G401.6 (cell line): ENCODE measurements at regions not wholly inside any gene's neighbourhood (a gene's known extent, or its start where the extent isn't known, plus 50 kb on each side); places are given as distances from the start of the nearest gene placed in this dataset.

Experiments used
- FAIRE-seq: peaks from 2 replicates; lab custom pipeline; 2012; peaks lifted over from hg19 to GRCh38; lab: Jason Lieb, UNC

DNA sequence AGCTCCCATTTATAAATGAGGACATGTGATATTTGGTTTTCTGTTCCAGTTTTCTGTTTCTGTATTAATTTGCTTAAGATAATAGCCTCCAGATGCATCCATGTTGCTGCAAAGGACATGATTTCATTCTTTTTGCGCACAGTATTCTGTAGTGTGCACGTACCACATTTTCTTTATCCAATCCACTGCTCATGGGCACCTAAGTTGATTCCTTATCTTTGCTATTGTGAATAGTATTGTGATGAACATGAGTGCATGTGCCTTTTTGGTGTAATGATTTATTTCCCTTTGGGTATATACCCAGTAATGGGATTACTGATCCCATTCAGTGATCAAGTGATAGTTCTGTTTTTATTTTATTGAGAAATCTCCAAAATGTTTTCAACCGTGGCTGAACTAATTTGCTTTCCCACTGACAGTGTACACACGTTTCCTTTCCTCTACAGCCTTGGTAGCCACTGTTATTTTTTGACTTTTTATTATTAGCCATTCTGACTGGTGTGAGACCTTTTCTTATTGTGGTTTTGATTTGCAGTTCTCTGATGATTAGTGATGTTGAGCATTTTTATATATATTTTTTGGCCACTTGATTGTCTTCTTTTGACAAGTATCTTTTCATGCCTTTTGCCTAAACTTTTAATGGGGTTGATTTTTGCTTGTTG, 226.0 kb upstream of the ANO3 start:
- FAIRE-seq, result no peak

DNA sequence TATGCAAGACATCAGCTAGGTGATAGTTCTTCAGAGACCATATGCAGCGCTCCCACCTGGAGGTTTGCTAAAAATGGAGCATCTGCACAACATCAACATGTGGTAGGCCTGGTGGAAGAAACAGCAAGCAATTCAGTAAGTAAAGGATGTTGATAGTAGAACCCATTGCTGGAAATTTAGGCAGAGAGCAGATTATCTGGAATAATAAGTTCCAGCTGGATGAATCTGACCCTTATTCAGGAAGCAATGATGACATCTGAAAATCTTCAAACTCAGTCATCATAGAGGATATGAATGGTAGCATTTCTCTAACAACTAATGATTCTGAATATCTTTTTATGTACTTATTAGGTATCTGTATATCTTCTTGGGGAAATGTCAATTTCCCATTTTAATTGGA, 225.2 kb upstream of the ANO3 start:
- no peak for FAIRE-seq

DNA sequence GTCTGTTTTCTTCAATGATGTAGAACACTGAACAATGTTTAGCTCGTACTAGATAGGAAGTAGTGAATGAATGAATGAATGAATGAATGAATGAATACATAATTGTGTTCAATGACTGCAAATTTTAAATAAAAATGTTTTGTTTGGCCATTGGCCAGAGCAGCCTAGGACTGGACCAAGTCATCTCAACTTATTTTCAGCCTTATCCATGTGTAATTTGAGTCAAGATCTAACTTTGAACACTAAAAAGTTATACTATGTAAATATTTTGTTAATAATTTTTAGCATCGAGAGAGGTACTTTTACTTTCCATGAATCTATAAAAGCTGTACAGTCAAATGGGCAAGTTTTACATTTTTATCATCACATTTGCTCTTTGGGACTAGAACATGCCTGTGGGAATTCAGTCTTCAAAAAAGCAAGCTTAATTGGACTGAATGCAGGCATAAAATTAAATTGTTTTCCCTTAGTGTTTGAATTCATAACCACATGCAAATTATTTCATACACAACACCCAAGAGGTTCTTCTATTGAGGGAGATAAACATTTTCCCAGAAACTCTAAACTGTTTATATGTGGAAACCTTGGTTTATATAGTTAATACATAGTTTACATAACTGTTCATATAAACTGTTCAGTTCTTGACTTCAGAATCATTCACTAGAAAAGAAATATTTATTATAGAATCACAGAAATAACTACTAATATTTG, 222.1 kb upstream of the ANO3 start:
- FAIRE-seq, result no peak

DNA sequence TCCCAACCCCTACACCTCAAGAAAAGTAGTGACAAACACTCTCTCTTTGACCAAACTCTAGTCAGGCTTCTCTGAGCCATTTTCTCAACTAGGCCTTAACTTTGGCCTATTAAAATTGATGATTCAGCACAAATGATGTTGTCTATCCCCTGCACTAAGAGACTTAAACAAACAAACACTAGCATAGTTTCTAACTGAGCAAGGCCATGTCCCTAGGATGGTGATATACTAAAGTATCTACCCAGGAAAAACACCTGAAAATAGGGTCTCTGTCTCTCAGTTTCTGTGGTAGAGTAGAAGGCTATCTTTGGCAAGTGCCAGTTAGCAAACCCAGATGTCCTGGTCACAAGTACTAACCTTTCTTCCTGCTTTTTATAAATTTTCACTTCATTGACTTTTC, 219.7 kb upstream of the ANO3 start:
- no peak for FAIRE-seq

DNA sequence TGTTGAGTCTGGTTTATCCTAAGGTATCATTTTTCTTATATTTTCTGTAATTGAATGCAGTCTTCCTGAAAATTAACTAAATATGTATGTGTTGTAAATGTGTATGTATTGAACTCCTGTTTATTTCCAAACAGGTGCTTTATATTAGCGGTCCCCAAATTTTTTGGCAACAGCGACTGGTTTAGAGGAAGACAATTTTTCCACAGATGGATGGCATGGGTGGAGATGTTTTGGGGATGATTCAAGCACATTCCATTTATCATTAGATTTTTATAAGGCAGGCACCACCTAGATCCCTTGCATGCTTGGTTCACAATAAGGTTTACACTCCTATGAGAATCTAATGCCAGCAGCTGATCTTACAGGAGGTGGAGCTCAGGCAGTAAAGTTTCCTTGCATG, 210.5 kb upstream of the ANO3 start:
- FAIRE-seq, result no peak

DNA sequence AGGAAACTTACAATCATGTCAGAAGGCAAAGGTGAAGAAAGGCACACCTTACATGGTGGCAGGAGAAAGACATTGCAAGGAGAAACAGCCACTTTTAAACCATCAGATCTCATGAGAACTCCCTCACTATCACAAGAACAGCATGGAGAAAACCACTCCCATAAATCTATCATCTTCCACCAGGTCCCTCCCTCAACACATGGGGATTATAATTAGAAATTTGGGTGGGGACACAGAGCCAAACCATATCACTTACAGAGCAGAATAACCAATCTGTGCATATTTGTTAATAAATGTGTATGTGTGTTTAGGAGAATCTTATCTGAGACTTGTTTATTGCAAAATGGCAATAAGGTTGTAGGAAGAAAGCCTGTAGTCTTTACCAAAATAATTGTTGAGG, 205.2 kb upstream of the ANO3 start:
- no peak for FAIRE-seq

DNA sequence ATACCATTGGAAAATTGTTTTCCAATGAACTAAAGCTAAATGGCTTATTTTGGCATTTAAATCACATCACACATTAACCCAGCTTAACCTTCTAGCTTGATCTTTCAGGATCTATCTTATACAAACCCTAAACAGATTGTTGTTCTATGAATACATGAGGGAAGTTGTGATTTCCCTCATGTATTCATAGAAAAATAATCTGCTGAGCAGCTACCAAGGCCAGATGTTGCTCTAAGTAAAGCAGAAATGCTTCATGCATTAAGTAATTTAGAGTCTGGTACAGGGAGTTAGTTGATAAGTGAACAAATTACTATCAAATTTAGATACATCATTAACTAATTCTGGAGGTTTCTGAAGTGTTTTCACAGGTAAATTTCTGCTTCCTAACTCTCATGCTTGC, 204.6 kb upstream of the ANO3 start:
- FAIRE-seq, result no peak

DNA sequence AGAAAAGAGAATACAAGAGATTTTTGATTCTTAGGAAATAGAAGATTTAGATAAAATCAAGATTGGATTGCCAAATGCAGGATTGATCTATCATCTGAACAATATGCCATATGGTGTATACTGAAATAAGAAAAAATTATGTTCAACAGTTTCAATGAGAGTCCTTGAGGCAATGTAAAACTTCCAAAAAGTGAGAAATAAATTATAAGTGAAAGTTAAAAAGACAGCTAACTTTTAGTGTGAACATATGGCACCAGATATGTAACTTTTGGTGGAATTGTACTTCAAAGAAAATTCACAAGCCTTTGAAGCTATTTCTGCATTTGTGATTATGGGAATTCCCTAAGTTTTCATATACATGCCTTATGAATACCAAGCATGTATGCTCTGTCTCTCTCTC, 200.5 kb upstream of the ANO3 start:
- no peak for FAIRE-seq

DNA sequence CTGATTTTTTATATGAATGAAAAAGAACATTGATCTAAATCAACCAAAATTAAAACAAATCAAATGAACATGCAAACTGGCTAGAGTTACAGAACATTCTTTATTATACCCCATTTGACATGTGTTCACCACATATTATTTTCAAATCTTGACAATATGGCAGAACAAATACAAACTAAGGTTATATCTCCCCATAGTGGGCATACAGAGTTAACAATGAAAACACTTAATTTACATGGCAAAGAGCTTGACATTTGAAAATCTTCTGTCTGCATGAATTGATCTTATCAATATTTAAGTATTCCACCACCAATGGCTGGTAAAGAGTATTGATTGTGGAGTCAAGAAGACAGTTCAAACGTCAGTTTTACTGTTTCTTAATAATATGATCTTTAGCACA, 197.9 kb upstream of the ANO3 start:
- no peak for FAIRE-seq

DNA sequence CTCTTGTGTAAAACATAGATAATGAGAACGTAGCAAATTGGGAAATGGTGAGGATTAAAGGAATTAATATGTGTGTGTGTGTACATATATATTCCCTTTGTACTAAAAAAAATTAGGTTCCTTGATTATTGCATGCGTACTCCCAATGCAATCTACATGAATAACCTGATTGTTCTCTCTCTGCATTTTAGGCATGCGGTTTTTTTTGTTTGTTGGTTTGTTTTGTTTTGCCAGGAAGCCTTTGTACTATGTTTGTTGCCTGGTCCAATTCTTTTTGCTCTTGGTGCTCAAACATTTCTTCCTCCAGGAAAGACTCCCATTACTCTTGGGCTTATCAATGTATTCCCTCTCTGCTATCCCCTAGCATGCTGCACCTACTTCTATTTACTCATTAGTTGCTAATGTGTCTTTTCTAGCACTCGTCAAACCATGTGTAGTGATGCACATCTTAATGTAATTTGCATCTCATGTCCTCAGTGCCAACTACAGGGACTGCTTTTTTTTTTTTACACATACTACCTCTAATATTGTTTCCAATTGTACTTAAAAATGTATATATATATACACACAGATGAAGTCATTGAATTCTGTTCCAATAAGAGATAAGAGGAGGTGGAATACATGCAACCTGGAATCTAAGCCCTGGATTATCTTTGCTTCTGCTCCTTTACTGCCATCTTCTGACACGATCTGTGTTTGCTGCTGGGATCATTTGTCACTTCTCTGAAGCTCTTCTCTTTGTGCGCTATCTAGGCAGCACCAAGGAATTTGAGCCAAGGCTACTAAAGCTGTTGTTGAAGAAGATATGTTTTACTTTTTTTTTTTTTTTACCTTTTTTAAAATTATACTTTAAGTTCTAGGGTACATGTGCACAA, 197.2 kb upstream of the ANO3 start:
- no peak for FAIRE-seq

DNA sequence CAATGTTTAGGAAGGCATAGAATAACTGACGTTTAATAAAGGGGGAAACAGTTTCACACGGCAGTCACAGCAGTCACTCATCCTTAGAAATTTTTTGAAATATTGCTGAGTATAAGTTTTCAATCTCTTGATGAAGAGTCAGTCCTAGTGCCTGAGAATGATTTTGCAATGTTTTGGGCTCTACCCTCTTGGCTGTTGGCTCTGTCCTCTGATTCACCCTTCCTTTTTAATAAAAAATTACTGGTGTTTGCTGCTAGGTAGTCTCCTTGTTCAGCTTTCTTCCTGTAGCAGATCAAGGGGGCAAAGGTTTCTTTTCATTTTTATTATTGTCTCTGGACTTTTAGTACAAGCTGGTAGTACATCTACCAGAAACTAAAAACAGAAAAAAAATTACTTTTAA, 194.3 kb upstream of the ANO3 start:
- no peak for FAIRE-seq

DNA sequence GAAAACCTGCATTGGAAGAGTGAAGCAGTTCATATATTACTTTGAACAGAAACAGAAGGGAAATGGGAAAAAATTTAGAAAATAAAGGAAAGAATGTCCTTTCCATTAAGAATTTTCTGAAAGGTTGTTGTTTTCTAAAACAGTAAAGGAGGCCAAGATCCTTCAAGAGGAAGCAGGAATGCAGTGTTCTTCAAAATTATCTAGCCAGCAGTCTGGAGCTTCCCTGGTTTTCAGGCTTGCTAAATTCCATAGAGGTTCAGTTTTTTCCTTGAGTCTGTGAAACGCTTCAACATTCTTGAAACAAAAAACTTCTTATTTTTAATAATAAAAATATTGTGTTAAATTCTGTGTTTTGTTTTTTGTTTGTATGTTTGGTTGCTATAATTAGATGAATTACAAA, 189.0 kb upstream of the ANO3 start:
- no peak for FAIRE-seq

DNA sequence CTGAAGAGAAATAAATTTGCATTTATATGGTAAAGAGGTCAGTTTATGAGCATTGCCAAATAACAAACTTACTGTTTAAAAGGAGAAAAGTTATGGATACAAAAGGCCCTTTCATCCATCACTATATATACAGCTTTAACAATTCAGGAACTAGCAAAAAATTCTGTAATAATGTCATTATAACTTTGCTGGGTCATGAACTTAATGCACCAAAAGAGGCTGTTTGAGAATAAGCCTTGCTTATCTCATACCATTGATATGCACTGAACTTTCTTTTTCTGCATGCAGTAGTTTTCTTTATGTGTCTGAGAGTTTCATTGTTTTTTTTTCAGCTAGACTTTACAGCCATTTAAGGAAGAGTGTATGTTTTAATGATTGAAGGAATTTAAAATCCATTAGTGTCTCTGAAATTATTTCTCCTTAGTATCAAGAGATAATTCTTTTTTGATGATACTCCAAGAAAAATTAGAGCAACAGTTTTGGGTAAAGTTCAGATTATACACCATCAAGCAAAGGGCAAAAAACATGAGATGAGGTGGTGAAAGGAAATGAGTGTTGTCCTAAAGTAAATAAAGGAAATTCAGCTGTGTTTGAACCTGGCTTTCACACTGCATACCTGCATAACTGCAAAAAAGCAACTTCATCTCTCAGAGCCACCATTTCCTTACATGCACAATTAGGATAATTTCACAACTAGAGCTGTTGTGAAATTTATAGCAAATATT, 188.2 kb upstream of the ANO3 start:
- no peak for FAIRE-seq

DNA sequence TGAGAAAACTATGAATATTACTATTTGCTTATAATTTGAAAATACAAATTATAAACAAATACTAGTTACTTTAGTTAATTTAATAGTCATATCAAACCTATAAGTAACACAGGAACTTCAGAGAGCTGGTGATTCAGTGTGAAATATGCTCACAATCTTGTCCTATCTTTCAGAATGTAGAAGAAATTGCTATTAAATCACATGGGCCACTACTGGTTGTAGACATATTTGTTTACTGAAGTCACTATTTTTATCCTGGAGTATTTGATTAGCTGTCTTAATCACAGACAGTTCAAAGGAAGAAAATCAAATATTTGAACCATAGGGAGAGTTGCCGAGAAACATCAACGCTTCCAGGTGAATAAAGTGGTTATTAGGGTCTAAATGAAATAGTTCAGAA, 187.6 kb upstream of the ANO3 start:
- FAIRE-seq, result no peak

DNA sequence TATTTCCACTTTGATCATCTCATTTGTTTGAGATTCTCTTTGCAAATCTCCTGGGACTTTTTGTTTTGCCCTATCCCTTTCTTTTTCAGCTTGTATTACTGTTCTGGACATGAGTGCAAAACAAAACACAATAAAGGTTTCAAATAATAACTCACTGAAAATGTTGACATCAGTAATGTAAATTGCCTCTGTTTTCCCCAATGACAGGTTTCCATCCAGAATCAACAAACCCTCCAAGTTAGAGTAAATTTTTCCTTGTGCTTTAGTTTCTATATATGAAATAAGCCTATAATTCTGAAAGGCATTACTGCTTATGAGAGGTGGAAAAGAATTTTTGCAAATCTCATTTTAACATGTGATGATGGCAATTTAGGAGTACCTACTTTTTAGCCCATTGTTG, 187.0 kb upstream of the ANO3 start:
- no peak for FAIRE-seq

DNA sequence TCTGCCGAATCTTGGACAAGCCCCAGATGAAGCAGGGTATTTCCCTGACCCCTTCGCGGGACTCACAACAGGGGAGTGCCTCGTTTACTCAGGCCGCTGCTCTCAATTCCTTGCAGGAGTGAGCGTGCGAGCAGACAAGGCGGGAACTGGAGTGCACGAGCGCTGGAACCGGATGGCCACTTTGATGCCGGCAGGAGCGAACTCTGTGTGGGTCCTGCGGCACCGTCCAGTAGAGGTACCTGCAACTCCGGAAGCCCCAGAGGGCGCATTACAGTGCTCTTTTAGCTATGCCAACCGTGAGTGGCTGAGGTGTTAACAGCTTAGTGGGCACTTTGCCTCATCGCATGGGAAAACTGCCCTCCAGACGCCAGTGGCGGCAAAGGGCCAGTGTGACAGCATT, 182.3 kb upstream of the ANO3 start:
- no peak for FAIRE-seq

DNA sequence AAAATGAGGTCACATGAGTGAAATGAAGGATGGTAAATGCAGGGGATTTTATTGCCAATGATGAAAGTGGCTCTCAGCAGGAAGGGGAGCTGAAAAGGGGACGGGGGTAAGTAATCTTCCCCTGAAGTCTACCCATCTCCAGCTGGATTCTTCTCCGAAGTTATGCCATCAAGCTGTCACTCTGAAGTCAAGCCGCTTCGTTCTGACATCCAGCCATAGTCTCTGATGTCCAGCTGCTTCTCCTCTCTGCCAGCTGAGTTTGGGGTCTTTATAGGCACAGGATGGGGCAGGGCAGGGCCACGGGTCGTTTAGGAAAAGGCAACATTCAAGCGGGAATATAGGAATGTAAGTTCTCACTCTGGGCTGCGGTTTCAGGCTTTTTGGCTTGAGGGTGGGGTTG, 181.9 kb upstream of the ANO3 start:
- no peak for FAIRE-seq

DNA sequence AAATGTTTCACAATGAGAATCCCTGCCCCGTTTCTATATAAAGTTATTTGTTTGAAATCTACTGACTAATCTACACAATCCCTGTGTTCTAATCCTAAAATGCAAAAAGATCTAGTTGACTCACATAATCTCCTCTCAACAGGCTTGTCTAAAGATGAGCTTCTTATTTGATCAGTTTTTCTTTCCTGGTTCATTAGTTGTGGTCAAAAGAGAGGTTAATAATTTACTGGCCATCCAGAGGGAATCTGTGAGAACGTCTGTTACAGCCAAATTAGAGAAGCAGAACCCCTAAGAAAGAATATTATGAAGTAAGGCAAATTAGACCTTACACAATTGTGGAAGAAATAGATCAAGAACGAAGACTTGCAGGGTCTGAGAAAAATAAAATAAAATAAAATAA, 173.7 kb upstream of the ANO3 start:
- no peak for FAIRE-seq

DNA sequence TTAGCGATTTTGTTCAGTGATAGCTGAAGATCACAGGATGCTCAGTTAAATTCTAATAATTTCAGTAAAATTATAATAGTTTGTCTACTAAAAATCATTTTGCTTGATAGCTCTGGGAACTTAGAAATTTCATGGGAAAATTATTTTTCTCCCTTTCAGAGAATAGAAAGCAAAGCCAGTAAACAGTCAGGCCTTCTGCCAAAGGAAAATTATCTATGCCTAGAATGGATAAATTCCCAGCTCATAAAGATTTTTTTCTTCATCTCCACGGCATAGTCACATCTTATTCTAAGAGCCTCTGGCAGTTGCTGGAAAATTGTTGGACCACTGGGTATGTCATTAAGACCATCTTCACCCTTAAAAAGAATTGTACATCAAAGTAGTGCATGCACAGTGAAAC, 169.6 kb upstream of the ANO3 start:
- FAIRE-seq, result no peak

DNA sequence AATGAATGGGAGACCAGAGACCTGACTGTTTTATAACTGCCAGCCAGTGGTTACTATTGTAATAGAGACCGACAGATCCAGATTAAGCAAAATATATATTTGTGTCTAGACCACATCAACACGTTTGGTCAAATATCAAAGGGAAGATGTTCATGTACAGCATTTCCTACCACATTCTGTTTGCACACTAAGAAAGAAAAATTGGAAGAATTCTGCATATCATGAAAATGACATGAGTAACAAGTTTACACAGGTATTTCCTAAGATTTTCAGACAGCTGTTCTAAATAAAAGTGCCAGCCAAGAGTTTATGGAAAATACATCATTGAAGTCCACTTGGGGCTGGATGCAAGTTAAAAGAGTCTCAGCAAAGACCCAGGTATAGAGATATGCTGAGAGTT, 145.5 kb upstream of the ANO3 start:
- FAIRE-seq, result no peak

DNA sequence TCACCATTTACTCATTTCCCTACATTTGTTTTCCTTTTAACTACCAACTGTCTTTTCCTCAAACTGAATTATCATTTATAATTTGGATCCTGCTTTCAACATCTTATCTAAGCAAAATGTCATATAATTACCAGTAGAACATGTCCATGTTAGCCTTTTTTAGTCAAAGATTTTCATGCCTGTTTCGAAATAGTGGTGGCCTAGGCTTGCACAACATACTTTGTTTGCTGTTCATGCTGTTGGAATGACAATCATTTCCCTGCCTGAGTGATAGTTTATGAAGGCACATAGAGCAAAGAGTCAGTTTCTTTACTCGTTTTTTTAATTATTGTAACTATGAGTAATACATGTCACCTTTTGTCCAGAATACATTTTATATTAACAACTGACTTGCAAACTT, 144.3 kb upstream of the ANO3 start:
- no peak for FAIRE-seq

DNA sequence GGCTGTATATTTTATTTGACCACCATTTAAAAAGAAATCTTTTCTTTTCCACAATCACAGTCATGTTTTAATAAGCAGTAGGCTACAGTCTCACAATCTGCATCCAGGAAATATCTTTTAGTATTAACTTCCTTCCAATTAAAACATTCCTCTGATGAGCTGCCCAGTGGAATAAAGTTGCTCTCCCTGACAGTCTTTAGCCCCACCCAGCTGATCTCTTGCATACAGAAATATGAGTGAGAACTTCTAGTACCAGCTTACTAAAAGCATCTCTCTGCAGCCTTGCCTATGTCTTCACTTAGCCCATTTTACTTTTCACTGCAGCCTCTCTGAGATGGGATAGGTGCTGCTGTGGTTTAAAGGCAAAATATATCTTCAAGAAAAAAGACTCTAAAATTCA, 143.4 kb upstream of the ANO3 start:
- FAIRE-seq, result no peak

DNA sequence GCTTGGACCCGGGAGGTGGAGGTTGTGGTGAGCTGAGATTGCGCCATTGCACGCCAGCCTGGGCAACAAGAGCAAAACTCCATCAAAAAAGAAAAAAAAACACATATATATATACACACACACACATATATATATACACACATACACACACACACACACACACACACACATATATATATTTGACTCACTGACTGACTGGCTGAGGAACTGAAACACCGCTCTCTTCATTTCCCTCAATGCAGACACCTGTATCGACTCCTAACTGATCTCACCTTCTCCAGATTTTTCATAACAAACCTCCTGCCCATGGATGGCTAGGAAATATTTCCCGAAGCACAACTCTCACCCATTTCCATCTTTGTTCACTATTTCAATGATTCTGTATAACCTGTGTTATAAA, 140.7 kb upstream of the ANO3 start:
- FAIRE-seq, result no peak
